IMR-90 (cell line): ENCODE measurements at regions not wholly inside any gene's neighbourhood (a gene's known extent, or its start where the extent isn't known, plus 50 kb on each side); places are given as distances from the start of the nearest gene placed in this dataset.

Experiments used
- BHLHE40 ChIP-seq: fragments of 150-350 bp; IDR thresholded peaks from 2 replicates; pipeline ENCODE4 v1.6.1; 2016; ENCODE audit warnings: mild to moderate bottlenecking, low read depth, low read length
- CTCF ChIP-seq: conservative IDR thresholded peaks from 2 replicates; pipeline ENCODE4 v1.5.1; 2012; ENCODE audit warnings: mild to moderate bottlenecking, low read depth, low read length, improper control_type of control experiment
- ELK1 ChIP-seq: fragments of 150-350 bp; IDR thresholded peaks from 2 replicates; pipeline ENCODE4 v1.6.1; 2016; ENCODE audit warnings: low read depth, mild to moderate bottlenecking, low read length, moderate library complexity, borderline replicate concordance
- FOS ChIP-seq: fragments of 150-350 bp; IDR thresholded peaks from 2 replicates; pipeline ENCODE4 v1.6.1; 2016; ENCODE audit warnings: low read depth, low read length
- MAFK ChIP-seq: IDR thresholded peaks from 2 replicates; pipeline ENCODE4 v1.6.1; 2012; ENCODE audit warnings: low read depth, low read length, improper control_type of control experiment
- MXI1 ChIP-seq: IDR thresholded peaks from 2 replicates; pipeline ENCODE4 v1.6.1; 2012; ENCODE audit warnings: low read depth, mild to moderate bottlenecking, low read length, moderate library complexity, borderline replicate concordance
- NFE2L2 ChIP-seq: fragments of 150-350 bp; IDR thresholded peaks from 2 replicates; pipeline ENCODE4 v1.6.1; 2016; ENCODE audit warnings: low read depth, mild to moderate bottlenecking, low read length
- POLR2A ChIP-seq: IDR thresholded peaks from 2 replicates; pipeline ENCODE4 v1.6.1; 2012; ENCODE audit warnings: mild to moderate bottlenecking, low read depth, low read length
- RAD21 ChIP-seq: IDR thresholded peaks from 2 replicates; pipeline ENCODE4 v1.6.1; 2012; ENCODE audit warnings: low read length, improper control_type of control experiment
- RCOR1 ChIP-seq: IDR thresholded peaks from 2 replicates; pipeline ENCODE4 v1.6.1; 2012; ENCODE audit warnings: mild to moderate bottlenecking, low read length, improper control_type of control experiment; ENCODE audit not compliant: insufficient replicate concordance
- SMC3 ChIP-seq: fragments of 150-350 bp; IDR thresholded peaks from 2 replicates; pipeline ENCODE4 v1.6.1; 2016; ENCODE audit warnings: low read depth, mild to moderate bottlenecking, antibody characterized with exemption, low read length, moderate library complexity
- USF2 ChIP-seq: fragments of 150-350 bp; IDR thresholded peaks from 2 replicates; pipeline ENCODE4 v1.6.1; 2017; ENCODE audit warnings: mild to moderate bottlenecking, antibody characterized with exemption, low read length, low read depth

- TF ChIP-seq CTCF: no peak
- no peak for TF ChIP-seq ELK1
- TF ChIP-seq RAD21: no peak
- no peak for TF ChIP-seq POLR2A
- TF ChIP-seq USF2: no peak
- no peak for TF ChIP-seq FOS
- no peak for TF ChIP-seq MAFK
- no peak for TF ChIP-seq MXI1
- no peak for TF ChIP-seq SMC3
- no peak for TF ChIP-seq BHLHE40
- no peak for TF ChIP-seq NFE2L2
- TF ChIP-seq RCOR1: no peak
Measured at GRCh38 chr2:53424902-53425301, 342.7 kb upstream of the CHAC2 start.
